ENCODE measurements at regions not wholly inside any gene's neighbourhood (a gene's known extent, or its start where the extent isn't known, plus 50 kb on each side); places are given as distances from the start of the nearest gene placed in this dataset.

DNA sequence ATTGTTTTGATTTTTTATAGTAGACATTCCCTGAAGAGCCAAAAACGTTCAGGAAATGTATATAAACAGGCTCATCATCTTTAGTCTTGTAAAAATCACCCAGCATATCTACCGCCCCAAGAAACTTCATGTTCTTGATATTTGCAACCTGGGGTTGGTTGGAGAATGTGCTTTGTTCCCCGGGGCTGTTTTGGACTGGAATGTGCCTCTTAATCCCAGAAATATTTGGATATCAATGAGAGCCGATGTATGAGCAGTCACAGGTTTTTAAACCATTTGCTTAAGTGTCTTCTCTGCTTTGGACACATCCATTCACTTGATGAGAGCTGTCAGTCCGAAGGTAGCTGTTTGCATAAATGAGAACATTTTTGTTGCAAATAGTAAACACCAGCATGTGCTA is 449.7 kb downstream of the PCDH7 start:
- TF ChIP-seq RAD21 (conservative IDR thresholded peaks at IDR 0.05 in 1 of 2, IDR thresholded peaks at IDR 0.05 in 1 of 2) = no peak
- TF ChIP-seq, protein P1, sequence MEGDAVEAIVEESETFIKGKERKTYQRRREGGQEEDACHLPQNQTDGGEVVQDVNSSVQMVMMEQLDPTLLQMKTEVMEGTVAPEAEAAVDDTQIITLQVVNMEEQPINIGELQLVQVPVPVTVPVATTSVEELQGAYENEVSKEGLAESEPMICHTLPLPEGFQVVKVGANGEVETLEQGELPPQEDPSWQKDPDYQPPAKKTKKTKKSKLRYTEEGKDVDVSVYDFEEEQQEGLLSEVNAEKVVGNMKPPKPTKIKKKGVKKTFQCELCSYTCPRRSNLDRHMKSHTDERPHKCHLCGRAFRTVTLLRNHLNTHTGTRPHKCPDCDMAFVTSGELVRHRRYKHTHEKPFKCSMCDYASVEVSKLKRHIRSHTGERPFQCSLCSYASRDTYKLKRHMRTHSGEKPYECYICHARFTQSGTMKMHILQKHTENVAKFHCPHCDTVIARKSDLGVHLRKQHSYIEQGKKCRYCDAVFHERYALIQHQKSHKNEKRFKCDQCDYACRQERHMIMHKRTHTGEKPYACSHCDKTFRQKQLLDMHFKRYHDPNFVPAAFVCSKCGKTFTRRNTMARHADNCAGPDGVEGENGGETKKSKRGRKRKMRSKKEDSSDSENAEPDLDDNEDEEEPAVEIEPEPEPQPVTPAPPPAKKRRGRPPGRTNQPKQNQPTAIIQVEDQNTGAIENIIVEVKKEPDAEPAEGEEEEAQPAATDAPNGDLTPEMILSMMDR (IDR thresholded peaks at IDR 0.05) = no peak
